ENCODE measurements at regions not wholly inside any gene's neighbourhood (a gene's known extent, or its start where the extent isn't known, plus 50 kb on each side); places are given as distances from the start of the nearest gene placed in this dataset.

- TF ChIP-seq BCL3 (IDR thresholded peaks at IDR 0.05; ENCODE audit: borderline replicate concordance, insufficient read depth, low read depth, low read length, poor library complexity, severe bottlenecking) (no peak), RAD21 (IDR thresholded peaks at IDR 0.05; ENCODE audit: insufficient read depth, low read depth, low read length) (no peak), STAT3 (IDR thresholded peaks at IDR 0.05; ENCODE audit: low read depth, low read length) (no peak), SIN3A (IDR thresholded peaks at IDR 0.05; ENCODE audit: low read depth, low read length) (no peak), BCLAF1 (IDR thresholded peaks at IDR 0.05) (no peak), BHLHE40 (IDR thresholded peaks at IDR 0.05; ENCODE audit: borderline replicate concordance in 1 of 2, low read depth in 2 of 2, low read length in 1 of 2) (no peak), TARDBP (IDR thresholded peaks at IDR 0.05; ENCODE audit: borderline replicate concordance) (no peak), CTCF (IDR thresholded peaks at IDR 0.05 in 2 of 3, conservative IDR thresholded peaks at IDR 0.05 in 1 of 3; ENCODE audit: control insufficient read depth in 2 of 3, extremely low read depth in 1 of 3, insufficient read depth in 1 of 3, low read depth in 3 of 3, low read length in 3 of 3) (no peak), HDAC2 (IDR thresholded peaks at IDR 0.05) (no peak)
These were observed 105.9 kb downstream of the ID4 start for GRCh38 chr6:19943042-19943441.

Data from GM12878 (cell line).